ENCODE measurements at regions not wholly inside any gene's neighbourhood (a gene's known extent, or its start where the extent isn't known, plus 50 kb on each side); places are given as distances from the start of the nearest gene placed in this dataset.
"Not testable (repeated sequence)": the region's sequence is repeated elsewhere in the genome, so short reads cannot be mapped to it uniquely, and the experiment has no call there.

DNA sequence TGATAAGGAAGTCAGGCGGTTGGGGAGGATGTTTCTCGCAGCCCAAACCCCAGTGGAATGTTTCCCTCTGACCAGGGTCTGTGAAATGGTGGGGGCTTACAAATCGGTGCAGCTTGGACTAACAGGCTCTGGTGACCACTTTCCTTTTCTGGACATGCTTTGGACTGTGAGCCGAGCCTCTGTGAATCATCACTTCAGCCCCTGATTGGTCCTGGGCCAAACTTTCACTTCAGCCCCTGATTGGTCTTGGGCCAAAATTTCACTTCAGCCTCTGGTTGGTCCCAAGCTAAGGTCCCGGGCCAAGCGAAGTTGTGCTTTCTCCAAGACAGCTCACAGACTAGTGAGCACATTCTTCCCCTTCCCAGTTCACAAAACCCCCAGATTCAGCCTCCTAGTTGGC lies 223.7 kb upstream of the ANKRD20A1 start:
- not testable (repeated sequence) for H3K4me3 ChIP-seq (ENCODE audit: low read depth, low read length); DNase-seq (ENCODE audit: low read depth)

DNA sequence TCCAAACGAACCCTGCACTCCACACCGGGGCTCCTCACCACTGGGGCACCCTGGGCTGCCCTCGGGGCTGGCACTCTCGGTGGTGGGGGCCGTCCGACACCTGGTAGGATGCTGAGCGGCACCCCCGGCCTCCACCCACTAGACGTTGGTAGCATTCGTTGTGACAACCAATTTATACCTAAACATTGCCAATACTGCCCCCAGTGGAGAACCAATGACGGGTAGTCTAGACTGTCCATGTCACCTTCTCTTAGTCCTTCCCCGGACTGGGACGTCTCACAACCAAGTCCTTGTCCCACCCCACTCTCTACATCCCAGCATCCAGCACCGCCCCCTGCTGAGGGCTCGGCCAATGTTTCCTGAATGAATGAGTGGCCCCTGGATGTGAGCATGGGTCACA lies 246.8 kb upstream of the ANKRD20A1 start:
- H3K4me3 ChIP-seq (ENCODE audit: low read depth, low read length); DNase-seq (ENCODE audit: low read depth): not testable (repeated sequence)

DNA sequence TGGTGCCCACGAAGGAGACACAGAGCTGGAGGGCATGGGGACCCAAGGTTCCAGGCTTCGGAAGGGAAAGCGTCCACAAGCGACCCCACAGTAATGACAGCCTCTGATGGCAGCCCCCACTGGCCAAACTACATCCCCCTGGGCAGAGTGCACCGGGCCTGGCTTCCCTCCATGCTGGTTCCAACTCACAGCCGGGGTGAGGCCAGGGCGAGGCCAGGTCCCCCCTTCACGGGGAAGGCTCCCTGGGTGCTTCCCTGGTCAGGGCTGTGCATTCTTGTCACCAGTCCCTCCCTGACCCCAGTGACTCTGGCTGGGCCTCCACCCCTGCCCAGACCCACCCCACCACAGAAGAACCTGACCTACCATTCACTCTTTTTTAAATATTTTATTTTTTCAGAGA lies 248.9 kb upstream of the ANKRD20A1 start:
- H3K4me3 ChIP-seq (ENCODE audit: low read depth, low read length); DNase-seq (ENCODE audit: low read depth): not testable (repeated sequence)

DNA sequence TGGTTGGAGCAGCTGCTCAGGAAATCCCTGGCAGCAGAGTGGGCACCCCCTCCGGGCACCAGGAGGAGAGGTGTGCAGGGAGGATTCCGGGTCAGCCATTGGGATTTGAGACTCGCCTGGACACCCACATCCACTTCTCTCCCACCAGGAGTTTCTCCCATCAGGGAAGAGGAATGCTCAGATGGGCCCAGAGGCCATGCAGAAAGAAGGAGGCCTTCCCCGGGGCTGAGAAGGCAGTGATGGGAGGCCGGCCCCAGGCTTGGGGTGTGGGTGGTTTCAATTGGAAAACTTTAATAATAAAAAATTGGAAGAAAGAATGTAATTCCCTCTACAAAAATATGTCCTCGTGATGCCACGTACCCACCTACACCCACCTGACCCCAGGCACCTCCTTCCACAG lies 249.3 kb upstream of the ANKRD20A1 start:
- H3K4me3 ChIP-seq (ENCODE audit: low read depth, low read length); DNase-seq (ENCODE audit: low read depth): not testable (repeated sequence)

- DNase-seq (ENCODE audit: low read depth); H3K4me3 ChIP-seq (ENCODE audit: low read depth, low read length): not testable (repeated sequence)
Measured at GRCh38 chr9:67605113-67605512, 253.6 kb upstream of the ANKRD20A1 start.

DNA sequence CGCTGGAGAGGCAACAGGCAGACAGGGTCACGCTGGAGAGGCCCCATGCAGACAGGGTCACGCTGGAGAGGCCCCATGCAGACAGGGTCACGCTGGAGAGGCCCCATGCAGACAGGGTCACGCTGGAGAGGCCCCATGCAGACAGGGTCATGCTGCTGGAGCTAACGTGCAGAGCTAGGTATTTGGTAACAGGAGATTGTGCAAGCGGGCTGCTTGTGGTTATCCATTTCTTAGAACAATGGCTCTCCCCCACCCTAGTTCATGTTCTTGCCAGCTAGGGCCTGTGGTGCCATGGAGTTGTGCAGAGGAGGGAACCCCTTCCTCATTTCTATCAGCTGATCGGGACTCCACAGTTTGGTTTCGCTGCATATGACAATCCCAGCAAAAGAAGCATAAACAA lies 255.1 kb upstream of the ANKRD20A1 start:
- H3K4me3 ChIP-seq (ENCODE audit: low read depth, low read length); DNase-seq (ENCODE audit: low read depth): not testable (repeated sequence)

DNA sequence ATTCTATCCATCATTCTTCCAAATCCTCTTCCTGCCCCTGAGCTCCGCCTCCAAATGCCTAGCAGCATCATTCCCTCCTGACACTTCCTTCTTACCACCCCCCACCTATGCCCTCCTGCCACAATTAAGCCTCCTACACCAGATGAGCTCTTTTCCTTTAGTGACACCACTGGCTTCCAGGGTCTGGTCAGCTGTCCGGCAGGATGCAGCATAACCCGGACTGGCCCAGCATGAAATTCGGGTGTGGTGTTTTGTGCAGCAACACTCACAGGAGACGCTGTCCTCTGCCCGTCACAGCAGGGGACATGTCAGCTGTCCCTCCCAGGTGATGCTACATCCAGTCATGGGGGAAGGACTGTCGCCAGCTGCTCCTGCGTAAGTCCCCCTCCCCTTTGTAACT lies 266.3 kb upstream of the ANKRD20A1 start:
- H3K4me3 ChIP-seq (ENCODE audit: low read depth, low read length); DNase-seq (ENCODE audit: low read depth): not testable (repeated sequence)

- not testable (repeated sequence) for H3K4me3 ChIP-seq (ENCODE audit: low read depth, low read length); DNase-seq (ENCODE audit: low read depth)
Measured at GRCh38 chr9:67555874-67556273, 302.9 kb upstream of the ANKRD20A1 start.

DNA sequence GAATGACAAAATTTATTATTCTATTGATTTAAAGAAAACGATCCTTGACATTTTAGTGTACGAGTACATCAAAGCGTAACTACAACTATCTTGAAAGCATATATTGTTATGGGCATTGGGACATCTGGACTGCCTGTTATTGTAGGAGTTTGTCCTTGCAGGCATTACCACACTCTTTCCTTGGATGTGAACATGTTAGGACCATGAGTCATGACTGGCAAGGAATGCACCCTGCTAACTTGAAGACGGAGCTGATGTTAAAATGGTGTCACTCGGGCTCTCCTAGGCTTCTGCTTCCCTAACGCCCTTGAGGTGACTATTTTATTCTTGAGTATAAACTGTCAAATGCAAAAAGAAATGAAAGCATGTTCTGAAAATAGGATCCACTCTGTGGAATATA lies 308.7 kb upstream of the ANKRD20A1 start:
- DNase-seq (ENCODE audit: low read depth); H3K4me3 ChIP-seq (ENCODE audit: low read depth, low read length): not testable (repeated sequence)

DNA sequence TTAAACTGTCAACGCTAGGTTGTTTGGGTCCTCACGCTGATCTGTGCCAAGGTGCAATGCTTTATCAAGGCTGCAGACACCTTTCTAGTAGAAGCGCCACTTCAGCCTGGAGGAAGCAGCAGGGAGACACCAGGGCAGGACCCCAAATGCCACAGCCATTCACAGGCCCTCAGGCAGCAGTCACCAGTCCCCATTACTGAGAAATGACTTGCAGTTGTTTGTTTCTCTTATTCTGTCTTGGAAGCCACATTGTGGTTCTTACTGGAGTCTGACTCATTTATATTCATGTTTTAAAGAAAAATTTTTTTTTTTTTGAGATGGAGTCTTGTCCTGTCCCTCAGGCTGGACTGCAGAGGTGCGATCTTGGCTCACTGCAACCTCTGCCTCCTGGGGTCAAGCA lies 328.9 kb upstream of the ANKRD20A1 start:
- H3K4me3 ChIP-seq (ENCODE audit: low read depth, low read length); DNase-seq (ENCODE audit: low read depth): not testable (repeated sequence)

- DNase-seq (ENCODE audit: low read depth); H3K4me3 ChIP-seq (ENCODE audit: low read depth, low read length): not testable (repeated sequence)
Measured at GRCh38 chr9:67516938-67517337, 341.8 kb upstream of the ANKRD20A1 start.

DNA sequence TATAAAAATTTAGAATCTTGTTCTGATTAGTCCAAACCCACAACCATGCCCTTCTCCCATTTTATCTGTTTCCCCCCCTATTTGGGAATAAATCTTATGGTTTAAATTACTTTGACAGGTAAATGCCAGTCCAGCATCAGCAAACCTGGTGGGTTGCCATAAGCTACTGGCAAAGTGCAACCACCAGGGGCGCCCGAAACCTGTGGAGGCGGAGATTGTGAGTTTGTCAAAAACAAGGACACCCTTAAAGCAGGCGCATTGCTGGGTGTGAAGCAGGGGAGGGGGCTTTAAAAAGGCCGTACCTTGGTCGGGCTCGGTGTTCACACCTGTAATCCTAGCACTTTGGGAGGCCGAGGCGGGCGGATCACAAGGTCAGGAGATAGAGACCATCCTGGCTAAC lies 344.1 kb upstream of the ANKRD20A1 start:
- H3K4me3 ChIP-seq (ENCODE audit: low read depth, low read length); DNase-seq (ENCODE audit: low read depth): not testable (repeated sequence)

- DNase-seq (ENCODE audit: low read depth), result not testable (repeated sequence)
Measured at GRCh38 chr9:67503728-67504369, 354.9 kb upstream of the ANKRD20A1 start.

GRCh38 chr9:67492028-67492427 lies 366.7 kb upstream of the ANKRD20A1 start:
- not testable (repeated sequence) for DNase-seq (ENCODE audit: low read depth); H3K4me3 ChIP-seq (ENCODE audit: low read depth, low read length)

More at GRCh38 chr9:67503728-67504369, 354.9 kb upstream of the ANKRD20A1 start:
- H3K4me3 ChIP-seq (ENCODE audit: low read depth, low read length), result not testable (repeated sequence)

GRCh38 chr9:67477465-67477864 lies 381.3 kb upstream of the ANKRD20A1 start:
- DNase-seq (ENCODE audit: low read depth); H3K4me3 ChIP-seq (ENCODE audit: low read depth, low read length): not testable (repeated sequence)

- DNase-seq (ENCODE audit: low read depth); H3K4me3 ChIP-seq (ENCODE audit: low read depth, low read length): not testable (repeated sequence)
Measured at GRCh38 chr9:67470739-67471138, 388.0 kb upstream of the ANKRD20A1 start.

- not testable (repeated sequence) for DNase-seq (ENCODE audit: low read depth); H3K4me3 ChIP-seq (ENCODE audit: low read depth, low read length)
Measured at GRCh38 chr9:67468326-67468725, 390.4 kb upstream of the ANKRD20A1 start.

DNA sequence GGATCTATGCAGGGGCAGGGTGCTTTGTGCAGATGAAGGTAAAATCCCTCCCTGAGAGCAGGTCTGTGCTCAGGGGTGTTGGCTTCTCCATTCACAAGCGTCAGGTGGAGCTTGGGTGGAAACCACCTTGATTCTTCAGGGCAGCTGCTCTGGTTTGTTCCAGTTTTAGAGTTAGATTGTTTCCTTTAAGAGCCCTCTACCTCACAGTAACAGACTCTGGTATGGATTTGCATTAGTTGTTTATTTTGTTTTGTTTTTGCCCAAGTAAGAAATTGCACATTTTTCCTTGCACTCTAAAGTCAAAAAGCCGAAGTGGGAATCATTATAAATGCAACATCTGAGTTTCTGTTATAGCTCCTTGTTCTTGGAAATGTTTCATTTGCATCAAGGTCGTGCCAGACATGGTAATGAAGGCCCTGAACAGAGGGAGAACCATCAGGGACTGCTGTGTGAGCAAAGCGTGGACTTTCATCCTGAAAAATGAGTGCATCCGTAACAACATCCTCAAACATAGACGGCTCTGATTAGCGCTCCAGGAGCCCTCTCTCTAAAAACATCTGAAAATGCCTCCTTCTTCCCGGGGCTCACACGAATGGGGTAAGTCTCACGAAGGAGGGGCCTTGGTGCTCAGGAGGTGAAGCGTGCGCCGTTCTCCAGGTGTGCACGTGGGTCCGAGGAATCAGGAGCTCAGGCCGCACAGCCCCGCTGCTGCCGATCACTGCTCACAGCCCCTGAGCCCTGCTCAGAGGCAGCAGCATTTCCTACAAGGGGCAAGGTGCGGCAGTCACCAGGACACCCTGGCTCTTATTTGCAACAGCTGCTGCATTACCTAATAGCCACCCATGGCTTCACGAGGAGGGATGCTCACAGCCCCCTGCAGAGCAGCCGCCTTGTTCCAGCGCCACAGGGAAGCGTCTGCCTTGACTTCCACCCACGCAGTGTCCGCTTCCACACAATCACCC lies 396.7 kb upstream of the ANKRD20A1 start:
- not testable (repeated sequence) for DNase-seq (ENCODE audit: low read depth)

GRCh38 chr9:67452941-67453340 lies 405.8 kb upstream of the ANKRD20A1 start:
- not testable (repeated sequence) for DNase-seq (ENCODE audit: low read depth); H3K4me3 ChIP-seq (ENCODE audit: low read depth, low read length)

More for the DNA sequence above, 396.7 kb upstream of the ANKRD20A1 start:
- H3K4me3 ChIP-seq (ENCODE audit: low read depth, low read length), result not testable (repeated sequence)

DNA sequence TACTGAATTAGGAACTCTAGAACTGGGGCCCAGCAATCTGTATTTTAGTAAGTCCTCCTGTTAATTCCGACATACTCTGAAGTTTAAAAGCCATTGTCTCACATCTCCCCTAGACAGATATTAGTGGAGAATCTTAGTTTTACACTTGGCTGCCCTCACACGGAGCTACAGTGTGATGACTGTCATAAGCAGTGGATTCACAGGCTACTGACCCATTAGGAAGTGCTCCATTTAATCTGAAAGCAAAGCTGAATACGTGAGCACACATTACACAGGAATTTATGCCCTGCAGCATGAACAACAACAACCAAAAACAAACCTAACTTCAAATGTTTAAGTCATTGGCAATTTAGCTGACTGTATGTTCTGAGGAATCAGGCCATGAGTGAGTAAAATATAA lies 416.4 kb upstream of the ANKRD20A1 start:
- not testable (repeated sequence) for H3K4me3 ChIP-seq (ENCODE audit: low read depth, low read length); DNase-seq (ENCODE audit: low read depth)

All from LNCaP clone FGC (cell line).